A549 (cell line): ENCODE measurements at regions not wholly inside any gene's neighbourhood (a gene's known extent, or its start where the extent isn't known, plus 50 kb on each side); places are given as distances from the start of the nearest gene placed in this dataset.

Source experiments
- ATAC-seq, 2 experiments: fragments of 200-7000 bp in 1 of 2; fragments of >200 bp in 1 of 2; cut with Nextera tagmentation in 1 of 2; cut with Tn5 transposase in 1 of 2; 3 replicates each; pipeline versions ENCODE4 v1.8.0 to v1.9.1; 2018 to 2020; ENCODE audit warnings: mild to moderate bottlenecking in 1 of 2, moderate library complexity in 1 of 2
- CTCF ChIA-PET: fragments of 300-600 bp; sonication (Branson Sonifier 250); formaldehyde crosslinking; extraction: SDS; loops from one replicate; lab custom pipeline; 2021; ENCODE audit warnings: antibody characterized with exemption, inconsistent platforms; lab: Yijun Ruan, JAX
- POLR2A ChIA-PET: fragments of 350-600 bp; formaldehyde crosslinking; extraction: SDS; loops from one replicate; lab custom pipeline; 2021; ENCODE audit warnings: antibody characterized with exemption, inconsistent platforms; lab: Yijun Ruan, JAX
- DNase-seq, 2 experiments: peaks; one replicate each; pipeline versions ENCODE4 v3.0.0 to v3.0.0-alpha.2; 2011 to 2016; ENCODE audit warnings: low read depth in 1 of 2, low spot score in 1 of 2
- FAIRE-seq: peaks from 2 replicates; lab custom pipeline; 2011; peaks lifted over from hg19 to GRCh38; lab: Jason Lieb, UNC
- H3K27ac ChIP-seq, 2 experiments: fragments of >200 bp; sonication (Bioruptor Twin); formaldehyde crosslinking; 3 replicates each; pipeline ENCODE4 v1.5.1; 2016 to 2017
- H3K4me1 ChIP-seq: fragments of >200 bp; sonication (Bioruptor Twin); formaldehyde crosslinking; 3 replicates; pipeline ENCODE4 v1.6.1; 2016
- H3K4me2 ChIP-seq: fragments of >200 bp; sonication (Bioruptor Twin); formaldehyde crosslinking; 3 replicates; pipeline ENCODE4 v1.6.1; 2016
- H3K4me3 ChIP-seq: fragments of >200 bp; sonication (Bioruptor Twin); formaldehyde crosslinking; 3 replicates; pipeline ENCODE4 v1.5.1; 2016
- H3K9me3 ChIP-seq: fragments of >200 bp; sonication (Bioruptor Twin); formaldehyde crosslinking; 3 replicates; pipeline ENCODE4 v1.6.1; 2016
- BHLHE40 ChIP-seq: IDR thresholded peaks from 2 replicates; pipeline ENCODE4 v1.6.1; 2012; ENCODE audit warnings: low read depth, low read length, inconsistent platforms
- EP300 ChIP-seq, 2 experiments: fragments of >200 bp; sonication (Bioruptor Twin); formaldehyde crosslinking; IDR thresholded peaks; 2 replicates in 1 of 2; 3 replicates in 1 of 2; pipeline ENCODE4 v1.6.1; 2016 to 2017
- FOSB ChIP-seq: fragments of 250-450 bp; sonication (Bioruptor Pico); IDR thresholded peaks from 2 replicates; pipeline ENCODE4 v1.5.0; 2020; ENCODE audit warnings: mild to moderate bottlenecking, moderate library complexity
- FOSL2 ChIP-seq, 2 experiments: fragments of 450-650 bp in 1 of 2; fragments of >200 bp in 1 of 2; sonication (Bioruptor Twin) in 1 of 2; formaldehyde crosslinking; IDR thresholded peaks; 2 replicates each; pipeline versions ENCODE4 v1.5.0 to v1.6.1; 2016 to 2020; ENCODE audit warnings: mild to moderate bottlenecking in 1 of 2, moderate library complexity in 1 of 2
- GATA3 ChIP-seq: IDR thresholded peaks from 2 replicates; pipeline ENCODE4 v1.6.1; 2012; ENCODE audit warnings: borderline replicate concordance
- HEYL ChIP-seq: fragments of 250-450 bp; sonication (Bioruptor Pico); IDR thresholded peaks from 2 replicates; pipeline ENCODE4 v1.8.0; 2021; ENCODE audit warnings: mild to moderate bottlenecking, moderate library complexity
- JUN ChIP-seq, 2 experiments: fragments of >200 bp; sonication (Bioruptor Twin); formaldehyde crosslinking; IDR thresholded peaks; 2 replicates in 1 of 2; 3 replicates in 1 of 2; pipeline ENCODE4 v1.6.1; 2016 to 2017
- JUNB ChIP-seq: fragments of >200 bp; sonication (Bioruptor Twin); formaldehyde crosslinking; IDR thresholded peaks from 2 replicates; pipeline ENCODE4 v1.6.1; 2016
- KDM1A ChIP-seq: fragments of 200-600 bp; sonication (generic); IDR thresholded peaks from 2 replicates; pipeline ENCODE4 v1.6.1; 2016; ENCODE audit warnings: low read depth, mild to moderate bottlenecking
- MAZ ChIP-seq: fragments of 150-350 bp; IDR thresholded peaks from 2 replicates; pipeline ENCODE4 v1.6.1; 2014; ENCODE audit warnings: antibody characterized with exemption, low read depth, low read length, borderline replicate concordance
- MYC ChIP-seq: IDR thresholded peaks from 2 replicates; pipeline ENCODE4 v1.6.1; 2012; ENCODE audit warnings: mild to moderate bottlenecking, inconsistent platforms, low read length, improper control_type of control experiment, borderline replicate concordance
- POLR2A ChIP-seq: IDR thresholded peaks from 2 replicates; pipeline ENCODE4 v1.6.1; 2012; ENCODE audit warnings: mild to moderate bottlenecking, low read length
- POLR2AphosphoS2 ChIP-seq: conservative IDR thresholded peaks from 2 replicates; pipeline ENCODE4 v1.6.1; 2012; ENCODE audit warnings: low read length, improper control_type of control experiment, inconsistent platforms
- RAD21 ChIP-seq, 2 experiments: fragments of >200 bp in 1 of 2; sonication (Bioruptor Twin) in 1 of 2; formaldehyde crosslinking in 1 of 2; IDR thresholded peaks in 1 of 2; conservative IDR thresholded peaks in 1 of 2; 2 replicates in 1 of 2; 3 replicates in 1 of 2; pipeline ENCODE4 v1.6.1; 2012 to 2018; ENCODE audit warnings: inconsistent platforms in 1 of 2
- RCOR1 ChIP-seq: fragments of 150-350 bp; IDR thresholded peaks from 2 replicates; pipeline ENCODE4 v1.6.1; 2014; ENCODE audit warnings: antibody characterized with exemption, low read length, low read depth
- RFX5 ChIP-seq: fragments of 450-650 bp; IDR thresholded peaks from 2 replicates; pipeline ENCODE4 v1.7.1; 2014; ENCODE audit warnings: antibody characterized with exemption, mild to moderate bottlenecking, moderate library complexity
- RNF2 ChIP-seq: fragments of 200-600 bp; sonication (generic); IDR thresholded peaks from 2 replicates; pipeline ENCODE4 v1.6.1; 2016; ENCODE audit warnings: low read depth, mild to moderate bottlenecking, antibody characterized with exemption, moderate library complexity, borderline replicate concordance
- SMC3 ChIP-seq: fragments of >200 bp; sonication (Bioruptor Twin); formaldehyde crosslinking; IDR thresholded peaks from 3 replicates; pipeline ENCODE4 v1.6.1; 2018; ENCODE audit warnings: inconsistent platforms
- SREBF2 ChIP-seq: fragments of 450-650 bp; IDR thresholded peaks from 2 replicates; pipeline ENCODE4 v1.6.1; 2014; ENCODE audit warnings: mild to moderate bottlenecking, moderate library complexity
- ZSCAN20 ChIP-seq: fragments of 250-450 bp; sonication (Bioruptor Pico); IDR thresholded peaks from 2 replicates; pipeline ENCODE4 v1.8.0; 2022; ENCODE audit warnings: mild to moderate bottlenecking, moderate library complexity
- whole genome bisulfite sequencing: methylation state at CpG from one replicate; pipeline ENCODE4 v1.1.6; 2017; ENCODE audit errors: missing lambda C conversion rate; 5-methylcytosine and 5-hydroxymethylcytosine counted together
- TF ChIP-seq, protein P1 (sequence below): fragments of >200 bp; sonication (Bioruptor Twin); formaldehyde crosslinking; IDR thresholded peaks from 3 replicates; pipeline ENCODE4 v1.5.1; 2016
- TF ChIP-seq, protein P2 (sequence below): IDR thresholded peaks from 2 replicates; pipeline ENCODE4 v1.6.1; 2012
- TF ChIP-seq, protein P3 (sequence below): fragments of 200-600 bp; sonication (generic); IDR thresholded peaks from 2 replicates; pipeline ENCODE4 v1.6.1; 2016; ENCODE audit warnings: antibody characterized with exemption, mild to moderate bottlenecking, moderate library complexity
- TF ChIP-seq, protein P4 (sequence below): fragments of 150-350 bp; IDR thresholded peaks from 2 replicates; pipeline ENCODE4 v1.6.1; 2014; ENCODE audit warnings: low read depth, mild to moderate bottlenecking, low read length
- TF ChIP-seq, protein P5 (sequence below): fragments of >200 bp; sonication (Bioruptor Twin); formaldehyde crosslinking; IDR thresholded peaks from 2 replicates; pipeline ENCODE4 v1.6.1; 2016

DNA sequence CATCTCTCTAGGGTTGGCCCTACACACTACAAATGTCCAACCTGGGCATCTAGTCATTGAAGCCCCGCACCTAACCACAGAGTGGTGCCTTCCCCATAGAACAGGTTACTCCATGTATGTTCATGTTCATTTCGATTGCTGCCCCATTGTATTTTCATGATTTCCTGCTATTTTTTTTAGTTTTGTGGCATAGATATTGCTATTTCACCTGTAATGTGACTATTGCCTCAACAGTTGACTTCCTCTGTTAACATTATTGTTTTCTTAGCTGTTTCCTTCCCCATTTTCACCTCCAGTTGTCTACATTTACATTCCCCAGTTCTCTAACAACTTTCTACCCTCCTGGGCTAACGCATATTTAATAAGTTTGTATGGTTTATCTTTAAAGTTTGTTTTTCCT lies 137.7 kb upstream of the RBMS3 start:
- ATAC-seq (no peak), FAIRE-seq (peak; percentile 13), DNase-seq (no peak)
- Histone ChIP-seq H3K27ac (no peak overlapping the region), H3K4me2 (no peak overlapping the region), H3K4me1 (no peaks in the 10 kb centered on the region), H3K4me3 (no peak overlapping the region), H3K9me3 (no peaks in the 10 kb centered on the region)
- WGBS = 74% methylated on average over 3 of the region's 3 CpGs
- CTCF ChIA-PET = interaction anchor here (0.7 kb wide), 1 partner anchor 9 kb away, joined by 3 read pairs; no protein-coding TSS in a partner anchor
- POLR2A ChIA-PET = no interaction called here
- TF ChIP-seq RNF2 (no peak), POLR2AphosphoS2 (no peak), EP300 (IDR thresholded peaks at IDR 0.05) (no peak), MAZ (no peak), JUNB (no peak), ZSCAN20 (CRISPR knock-in tag) (no peak), RFX5 (no peak), GATA3 (no peak)

DNA sequence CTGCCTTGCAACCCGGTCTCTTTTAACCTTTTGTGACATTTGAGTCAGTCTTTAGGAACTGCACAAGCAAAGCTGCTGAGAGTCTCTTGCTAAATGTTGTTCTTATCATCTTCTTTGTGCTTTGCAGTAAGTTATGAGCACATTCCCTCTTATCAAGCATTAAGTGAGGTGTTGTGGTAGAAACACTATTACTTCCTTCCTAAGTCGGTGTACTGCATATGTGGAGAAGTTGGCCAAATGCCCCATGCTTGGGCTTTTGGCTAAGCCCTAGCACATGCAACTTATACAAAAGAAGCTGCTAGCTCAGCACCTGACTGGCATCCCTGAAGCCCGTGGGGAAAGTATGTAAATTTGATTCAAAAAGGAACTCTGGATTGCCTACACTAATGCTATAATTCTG lies 136.5 kb upstream of the RBMS3 start:
- ATAC-seq = no peak
- CTCF ChIA-PET = no interaction called here
- Histone ChIP-seq H3K4me2 (no peak overlapping the region), H3K4me1 (no peaks in the 10 kb centered on the region), H3K4me3 (no peak overlapping the region), H3K27ac (no peak overlapping the region), H3K9me3 (no peaks in the 10 kb centered on the region)
- POLR2A ChIA-PET = interaction anchor here (0.6 kb wide), 1 partner anchor 54 kb away, joined by 5 read pairs; no protein-coding TSS in a partner anchor
- no peak for FAIRE-seq
- WGBS = 47% methylated on average over 3 of the region's 3 CpGs
- no peak for DNase-seq
- TF ChIP-seq SREBF2 = no peak
- TF ChIP-seq, protein P1, sequence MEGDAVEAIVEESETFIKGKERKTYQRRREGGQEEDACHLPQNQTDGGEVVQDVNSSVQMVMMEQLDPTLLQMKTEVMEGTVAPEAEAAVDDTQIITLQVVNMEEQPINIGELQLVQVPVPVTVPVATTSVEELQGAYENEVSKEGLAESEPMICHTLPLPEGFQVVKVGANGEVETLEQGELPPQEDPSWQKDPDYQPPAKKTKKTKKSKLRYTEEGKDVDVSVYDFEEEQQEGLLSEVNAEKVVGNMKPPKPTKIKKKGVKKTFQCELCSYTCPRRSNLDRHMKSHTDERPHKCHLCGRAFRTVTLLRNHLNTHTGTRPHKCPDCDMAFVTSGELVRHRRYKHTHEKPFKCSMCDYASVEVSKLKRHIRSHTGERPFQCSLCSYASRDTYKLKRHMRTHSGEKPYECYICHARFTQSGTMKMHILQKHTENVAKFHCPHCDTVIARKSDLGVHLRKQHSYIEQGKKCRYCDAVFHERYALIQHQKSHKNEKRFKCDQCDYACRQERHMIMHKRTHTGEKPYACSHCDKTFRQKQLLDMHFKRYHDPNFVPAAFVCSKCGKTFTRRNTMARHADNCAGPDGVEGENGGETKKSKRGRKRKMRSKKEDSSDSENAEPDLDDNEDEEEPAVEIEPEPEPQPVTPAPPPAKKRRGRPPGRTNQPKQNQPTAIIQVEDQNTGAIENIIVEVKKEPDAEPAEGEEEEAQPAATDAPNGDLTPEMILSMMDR = no peak
- no peak for TF ChIP-seq MYC
- TF ChIP-seq FOSB (CRISPR knock-in tag) = no peak
- TF ChIP-seq, protein P2, sequence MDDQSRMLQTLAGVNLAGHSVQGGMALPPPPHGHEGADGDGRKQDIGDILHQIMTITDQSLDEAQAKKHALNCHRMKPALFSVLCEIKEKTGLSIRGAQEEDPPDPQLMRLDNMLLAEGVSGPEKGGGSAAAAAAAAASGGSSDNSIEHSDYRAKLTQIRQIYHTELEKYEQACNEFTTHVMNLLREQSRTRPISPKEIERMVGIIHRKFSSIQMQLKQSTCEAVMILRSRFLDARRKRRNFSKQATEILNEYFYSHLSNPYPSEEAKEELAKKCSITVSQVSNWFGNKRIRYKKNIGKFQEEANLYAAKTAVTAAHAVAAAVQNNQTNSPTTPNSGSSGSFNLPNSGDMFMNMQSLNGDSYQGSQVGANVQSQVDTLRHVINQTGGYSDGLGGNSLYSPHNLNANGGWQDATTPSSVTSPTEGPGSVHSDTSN = no peak
- TF ChIP-seq, protein P3, sequence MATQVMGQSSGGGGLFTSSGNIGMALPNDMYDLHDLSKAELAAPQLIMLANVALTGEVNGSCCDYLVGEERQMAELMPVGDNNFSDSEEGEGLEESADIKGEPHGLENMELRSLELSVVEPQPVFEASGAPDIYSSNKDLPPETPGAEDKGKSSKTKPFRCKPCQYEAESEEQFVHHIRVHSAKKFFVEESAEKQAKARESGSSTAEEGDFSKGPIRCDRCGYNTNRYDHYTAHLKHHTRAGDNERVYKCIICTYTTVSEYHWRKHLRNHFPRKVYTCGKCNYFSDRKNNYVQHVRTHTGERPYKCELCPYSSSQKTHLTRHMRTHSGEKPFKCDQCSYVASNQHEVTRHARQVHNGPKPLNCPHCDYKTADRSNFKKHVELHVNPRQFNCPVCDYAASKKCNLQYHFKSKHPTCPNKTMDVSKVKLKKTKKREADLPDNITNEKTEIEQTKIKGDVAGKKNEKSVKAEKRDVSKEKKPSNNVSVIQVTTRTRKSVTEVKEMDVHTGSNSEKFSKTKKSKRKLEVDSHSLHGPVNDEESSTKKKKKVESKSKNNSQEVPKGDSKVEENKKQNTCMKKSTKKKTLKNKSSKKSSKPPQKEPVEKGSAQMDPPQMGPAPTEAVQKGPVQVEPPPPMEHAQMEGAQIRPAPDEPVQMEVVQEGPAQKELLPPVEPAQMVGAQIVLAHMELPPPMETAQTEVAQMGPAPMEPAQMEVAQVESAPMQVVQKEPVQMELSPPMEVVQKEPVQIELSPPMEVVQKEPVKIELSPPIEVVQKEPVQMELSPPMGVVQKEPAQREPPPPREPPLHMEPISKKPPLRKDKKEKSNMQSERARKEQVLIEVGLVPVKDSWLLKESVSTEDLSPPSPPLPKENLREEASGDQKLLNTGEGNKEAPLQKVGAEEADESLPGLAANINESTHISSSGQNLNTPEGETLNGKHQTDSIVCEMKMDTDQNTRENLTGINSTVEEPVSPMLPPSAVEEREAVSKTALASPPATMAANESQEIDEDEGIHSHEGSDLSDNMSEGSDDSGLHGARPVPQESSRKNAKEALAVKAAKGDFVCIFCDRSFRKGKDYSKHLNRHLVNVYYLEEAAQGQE = no peak
- no peak for TF ChIP-seq HEYL (CRISPR knock-in tag)
- TF ChIP-seq RAD21 (conservative IDR thresholded peaks at IDR 0.05 in 1 of 2, IDR thresholded peaks at IDR 0.05 in 1 of 2) = no peak
- TF ChIP-seq, protein P4, sequence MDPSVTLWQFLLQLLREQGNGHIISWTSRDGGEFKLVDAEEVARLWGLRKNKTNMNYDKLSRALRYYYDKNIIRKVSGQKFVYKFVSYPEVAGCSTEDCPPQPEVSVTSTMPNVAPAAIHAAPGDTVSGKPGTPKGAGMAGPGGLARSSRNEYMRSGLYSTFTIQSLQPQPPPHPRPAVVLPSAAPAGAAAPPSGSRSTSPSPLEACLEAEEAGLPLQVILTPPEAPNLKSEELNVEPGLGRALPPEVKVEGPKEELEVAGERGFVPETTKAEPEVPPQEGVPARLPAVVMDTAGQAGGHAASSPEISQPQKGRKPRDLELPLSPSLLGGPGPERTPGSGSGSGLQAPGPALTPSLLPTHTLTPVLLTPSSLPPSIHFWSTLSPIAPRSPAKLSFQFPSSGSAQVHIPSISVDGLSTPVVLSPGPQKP = no peak
- TF ChIP-seq JUN (IDR thresholded peaks at IDR 0.05) = no peak
- TF ChIP-seq POLR2A = no peak
- no peak for TF ChIP-seq SMC3
- TF ChIP-seq KDM1A = no peak
- TF ChIP-seq RCOR1 = no peak
- no peak for TF ChIP-seq BHLHE40
- no peak for TF ChIP-seq FOSL2 (IDR thresholded peaks at IDR 0.05)
- TF ChIP-seq FOSL2 (CRISPR knock-in tag; IDR thresholded peaks at IDR 0.05) = no peak
- TF ChIP-seq, protein P5, sequence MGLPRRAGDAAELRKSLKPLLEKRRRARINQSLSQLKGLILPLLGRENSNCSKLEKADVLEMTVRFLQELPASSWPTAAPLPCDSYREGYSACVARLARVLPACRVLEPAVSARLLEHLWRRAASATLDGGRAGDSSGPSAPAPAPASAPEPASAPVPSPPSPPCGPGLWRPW = no peak
